ENCODE measurements at regions not wholly inside any gene's neighbourhood (a gene's known extent, or its start where the extent isn't known, plus 50 kb on each side); places are given as distances from the start of the nearest gene placed in this dataset.

- TF ChIP-seq POLR2AphosphoS5 (IDR thresholded peaks at IDR 0.05; ENCODE audit: low read depth, low read length) (no peak), TAF1 (IDR thresholded peaks at IDR 0.05; ENCODE audit: borderline replicate concordance, insufficient read depth, low read length) (no peak), SIN3A (IDR thresholded peaks at IDR 0.05; ENCODE audit: borderline replicate concordance, insufficient read depth, low read length) (no peak), REST (IDR thresholded peaks at IDR 0.05; ENCODE audit: insufficient read depth in 1 of 2, low read depth in 2 of 2, low read length in 2 of 2) (no peak)
Measured at GRCh38 chr4:173990126-173990868, 293.2 kb downstream of the FBXO8 start.

All from PFSK-1 (cell line).